ENCODE measurements at regions not wholly inside any gene's neighbourhood (a gene's known extent, or its start where the extent isn't known, plus 50 kb on each side); places are given as distances from the start of the nearest gene placed in this dataset.
"Not testable (repeated sequence)": the region's sequence is repeated elsewhere in the genome, so short reads cannot be mapped to it uniquely, and the experiment has no call there.

DNA sequence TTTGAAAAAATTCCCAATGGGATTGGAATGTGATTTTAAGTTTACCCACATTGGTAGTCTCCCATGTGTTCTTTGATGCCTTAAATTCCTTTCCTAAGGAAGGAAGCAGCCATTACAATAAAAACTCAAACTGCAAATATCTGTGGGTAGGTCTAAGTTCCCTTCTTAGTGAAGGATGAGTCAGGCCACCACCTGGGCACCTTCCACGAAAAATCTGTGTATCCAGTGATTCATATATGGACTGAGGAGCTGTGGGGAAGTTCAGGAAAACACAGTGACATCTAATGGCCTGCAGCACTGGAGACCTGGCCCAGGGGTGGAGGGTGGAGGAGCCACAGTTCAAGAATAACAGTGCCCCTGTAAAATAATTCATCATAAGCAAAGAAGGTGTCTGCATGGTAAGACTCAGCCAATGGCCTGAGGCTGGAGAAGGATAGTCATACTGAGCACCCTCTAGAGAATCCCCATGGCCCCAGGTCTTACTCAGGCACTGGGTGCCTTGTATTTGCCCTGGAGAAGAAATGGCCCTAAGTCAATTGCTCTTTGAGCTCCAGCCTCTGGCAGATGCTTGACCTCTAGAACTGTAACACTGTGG is 248.6 kb downstream of the SP3 start:
- H3K27me3 ChIP-seq (ENCODE audit: insufficient read depth, low read length) = peaks cover 32% of the 10 kb centered on the region
- no peak overlapping the region for H2AFZ ChIP-seq (ENCODE audit: low read length, unreplicated experiment)
- no peaks in the 10 kb centered on the region for H3K79me2 ChIP-seq (ENCODE audit: control insufficient read depth, insufficient read depth, low read length, unreplicated experiment)
- H3K4me1 ChIP-seq (ENCODE audit: control insufficient read depth, insufficient read depth, low read length, unreplicated experiment) = no peaks in the 10 kb centered on the region
- H3K27ac ChIP-seq (ENCODE audit: low read depth, low read length) = no peak overlapping the region
- no peak overlapping the region for H3K4me3 ChIP-seq (ENCODE audit: low read depth, low read length)
- no peaks in the 10 kb centered on the region for H3K36me3 ChIP-seq (ENCODE audit: insufficient read depth, low read length)

GRCh38 chr2:173719471-173719870 is 245.7 kb downstream of the SP3 start:
- H3K79me2 ChIP-seq (ENCODE audit: control insufficient read depth, insufficient read depth, low read length, unreplicated experiment) = no peaks in the 10 kb centered on the region
- no peak overlapping the region for H3K4me3 ChIP-seq (ENCODE audit: low read depth, low read length)
- no peak overlapping the region for H3K27ac ChIP-seq (ENCODE audit: low read depth, low read length)
- no peaks in the 10 kb centered on the region for H3K4me1 ChIP-seq (ENCODE audit: control insufficient read depth, insufficient read depth, low read length, unreplicated experiment)
- no peak overlapping the region for H2AFZ ChIP-seq (ENCODE audit: low read length, unreplicated experiment)
- peaks cover 46% of the 10 kb centered on the region for H3K27me3 ChIP-seq (ENCODE audit: insufficient read depth, low read length)
- H3K36me3 ChIP-seq (ENCODE audit: insufficient read depth, low read length) = no peaks in the 10 kb centered on the region

- Histone ChIP-seq H3K36me3 (ENCODE audit: insufficient read depth, low read length) (no peaks in the 10 kb centered on the region), H3K4me3 (ENCODE audit: low read depth, low read length) (no peak overlapping the region)
These were observed 244.9 kb downstream of the SP3 start for GRCh38 chr2:173720306-173720705.

DNA sequence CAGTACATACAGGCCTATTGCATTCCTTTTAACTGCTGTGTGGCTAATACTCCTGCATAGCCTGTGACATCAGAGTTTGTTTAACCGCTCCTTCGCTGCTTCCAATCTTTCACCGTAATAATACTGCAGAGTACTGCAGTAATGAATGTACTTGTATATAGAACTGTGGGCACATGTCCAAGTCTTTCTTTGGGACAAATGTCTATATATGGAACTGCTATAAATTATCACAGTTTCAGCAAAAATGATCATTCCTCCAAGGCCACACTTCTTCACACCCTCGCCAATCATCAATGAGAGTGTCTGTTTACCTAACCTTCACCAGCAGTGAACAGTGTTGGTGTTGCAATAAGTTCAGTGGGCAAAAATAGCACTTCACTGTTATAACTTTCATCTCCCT is 230.4 kb downstream of the SP3 start:
- H3K79me2 ChIP-seq (ENCODE audit: control insufficient read depth, insufficient read depth, low read length, unreplicated experiment) = no peaks in the 10 kb centered on the region
- no peaks in the 10 kb centered on the region for H3K36me3 ChIP-seq (ENCODE audit: insufficient read depth, low read length)
- no peak overlapping the region for H3K4me3 ChIP-seq (ENCODE audit: low read depth, low read length)
- H3K27ac ChIP-seq (ENCODE audit: low read depth, low read length) = no peak overlapping the region
- H3K27me3 ChIP-seq (ENCODE audit: insufficient read depth, low read length) = peaks cover 8% of the 10 kb centered on the region; the same call in 1 of the 2 replicates
- no peak overlapping the region for H2AFZ ChIP-seq (ENCODE audit: low read length, unreplicated experiment)
- H3K4me1 ChIP-seq (ENCODE audit: control insufficient read depth, insufficient read depth, low read length, unreplicated experiment) = no peaks in the 10 kb centered on the region

More at GRCh38 chr2:173720306-173720705, 244.9 kb downstream of the SP3 start:
- no peak overlapping the region for H2AFZ ChIP-seq (ENCODE audit: low read length, unreplicated experiment)
- H3K4me1 ChIP-seq (ENCODE audit: control insufficient read depth, insufficient read depth, low read length, unreplicated experiment) = no peaks in the 10 kb centered on the region
- peaks cover 43% of the 10 kb centered on the region for H3K27me3 ChIP-seq (ENCODE audit: insufficient read depth, low read length)
- no peak overlapping the region for H3K27ac ChIP-seq (ENCODE audit: low read depth, low read length)
- no peaks in the 10 kb centered on the region for H3K79me2 ChIP-seq (ENCODE audit: control insufficient read depth, insufficient read depth, low read length, unreplicated experiment)

- not testable (repeated sequence) for H2AFZ ChIP-seq (ENCODE audit: low read length, unreplicated experiment); H3K36me3 ChIP-seq (ENCODE audit: insufficient read depth, low read length); H3K27ac ChIP-seq (ENCODE audit: low read depth, low read length); H3K27me3 ChIP-seq (ENCODE audit: insufficient read depth, low read length); H3K4me1 ChIP-seq (ENCODE audit: control insufficient read depth, insufficient read depth, low read length, unreplicated experiment); H3K79me2 ChIP-seq (ENCODE audit: control insufficient read depth, insufficient read depth, low read length, unreplicated experiment); H3K4me3 ChIP-seq (ENCODE audit: low read depth, low read length)
These were observed 227.1 kb downstream of the SP3 start for GRCh38 chr2:173737954-173738575.

DNA sequence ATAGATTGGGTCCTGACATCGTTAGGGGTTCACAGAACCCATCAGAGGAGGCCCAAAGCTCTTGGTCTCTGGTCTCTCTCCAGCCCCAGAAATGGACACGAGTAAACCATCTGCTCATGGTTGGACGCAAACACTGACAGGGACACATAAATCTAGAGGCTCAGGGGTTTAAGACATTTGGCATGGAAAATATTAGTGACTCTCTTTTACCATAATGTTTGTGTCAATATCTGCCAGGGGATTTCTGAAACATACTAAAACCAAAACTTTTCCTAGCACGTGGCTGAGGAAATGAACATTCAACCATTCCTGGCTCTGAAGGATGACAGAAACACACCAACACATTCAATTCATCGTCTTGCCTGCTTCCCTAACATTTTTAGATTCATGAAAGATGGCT is 226.2 kb downstream of the SP3 start:
- H3K36me3 ChIP-seq (ENCODE audit: insufficient read depth, low read length) = no peaks in the 10 kb centered on the region
- no peaks in the 10 kb centered on the region for H3K4me1 ChIP-seq (ENCODE audit: control insufficient read depth, insufficient read depth, low read length, unreplicated experiment)
- no peak overlapping the region for H3K4me3 ChIP-seq (ENCODE audit: low read depth, low read length)
- peaks cover 12% of the 10 kb centered on the region; the same call in 1 of the 2 replicates for H3K27me3 ChIP-seq (ENCODE audit: insufficient read depth, low read length)
- no peaks in the 10 kb centered on the region for H3K79me2 ChIP-seq (ENCODE audit: control insufficient read depth, insufficient read depth, low read length, unreplicated experiment)
- no peak overlapping the region for H3K27ac ChIP-seq (ENCODE audit: low read depth, low read length)
- H2AFZ ChIP-seq (ENCODE audit: low read length, unreplicated experiment) = no peak overlapping the region

- Histone ChIP-seq H3K4me3 (ENCODE audit: low read depth, low read length) (no peak overlapping the region), H3K27ac (ENCODE audit: low read depth, low read length) (no peak overlapping the region), H2AFZ (ENCODE audit: low read length, unreplicated experiment) (no peak overlapping the region), H3K4me1 (ENCODE audit: control insufficient read depth, insufficient read depth, low read length, unreplicated experiment) (no peaks in the 10 kb centered on the region), H3K36me3 (ENCODE audit: insufficient read depth, low read length) (no peaks in the 10 kb centered on the region), H3K27me3 (ENCODE audit: insufficient read depth, low read length) (peaks cover 15% of the 10 kb centered on the region; the same call in 1 of the 2 replicates), H3K79me2 (ENCODE audit: control insufficient read depth, insufficient read depth, low read length, unreplicated experiment) (no peaks in the 10 kb centered on the region)
These were observed 224.5 kb downstream of the SP3 start for GRCh38 chr2:173740639-173741038.

DNA sequence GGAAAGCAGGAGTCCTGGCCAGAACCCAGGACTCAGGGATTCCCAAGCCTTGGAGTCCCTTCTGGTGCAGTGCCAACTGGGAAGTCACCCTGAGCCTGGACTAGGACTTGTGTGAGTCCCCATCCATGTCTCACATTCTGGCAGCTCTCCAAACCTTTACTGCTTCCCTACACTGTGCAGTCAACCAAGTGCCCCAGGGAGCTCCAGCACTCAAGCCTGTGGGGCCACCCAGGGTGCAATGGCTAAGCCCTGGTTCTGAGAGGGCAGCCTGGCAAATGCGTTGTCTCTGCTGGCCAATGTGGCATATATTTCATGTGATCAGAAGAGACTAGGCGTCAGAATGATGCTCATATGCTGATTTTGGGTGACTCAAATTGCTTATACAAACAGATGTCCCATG is 223.4 kb downstream of the SP3 start:
- no peaks in the 10 kb centered on the region for H3K36me3 ChIP-seq (ENCODE audit: insufficient read depth, low read length)
- no peaks in the 10 kb centered on the region for H3K79me2 ChIP-seq (ENCODE audit: control insufficient read depth, insufficient read depth, low read length, unreplicated experiment)
- no peak overlapping the region for H2AFZ ChIP-seq (ENCODE audit: low read length, unreplicated experiment)
- no peaks in the 10 kb centered on the region for H3K4me1 ChIP-seq (ENCODE audit: control insufficient read depth, insufficient read depth, low read length, unreplicated experiment)
- H3K27ac ChIP-seq (ENCODE audit: low read depth, low read length) = no peak overlapping the region
- peaks cover 15% of the 10 kb centered on the region; the same call in 1 of the 2 replicates for H3K27me3 ChIP-seq (ENCODE audit: insufficient read depth, low read length)
- H3K4me3 ChIP-seq (ENCODE audit: low read depth, low read length) = no peak overlapping the region

GRCh38 chr2:173747035-173747434 is 218.1 kb downstream of the SP3 start:
- H3K27ac ChIP-seq (ENCODE audit: low read depth, low read length) = no peak overlapping the region
- H3K4me1 ChIP-seq (ENCODE audit: control insufficient read depth, insufficient read depth, low read length, unreplicated experiment) = no peaks in the 10 kb centered on the region
- H3K27me3 ChIP-seq (ENCODE audit: insufficient read depth, low read length) = peaks cover 7% of the 10 kb centered on the region; the same call in 1 of the 2 replicates
- no peaks in the 10 kb centered on the region for H3K79me2 ChIP-seq (ENCODE audit: control insufficient read depth, insufficient read depth, low read length, unreplicated experiment)
- no peaks in the 10 kb centered on the region for H3K36me3 ChIP-seq (ENCODE audit: insufficient read depth, low read length)
- H3K4me3 ChIP-seq (ENCODE audit: low read depth, low read length) = no peak overlapping the region
- no peak overlapping the region for H2AFZ ChIP-seq (ENCODE audit: low read length, unreplicated experiment)

DNA sequence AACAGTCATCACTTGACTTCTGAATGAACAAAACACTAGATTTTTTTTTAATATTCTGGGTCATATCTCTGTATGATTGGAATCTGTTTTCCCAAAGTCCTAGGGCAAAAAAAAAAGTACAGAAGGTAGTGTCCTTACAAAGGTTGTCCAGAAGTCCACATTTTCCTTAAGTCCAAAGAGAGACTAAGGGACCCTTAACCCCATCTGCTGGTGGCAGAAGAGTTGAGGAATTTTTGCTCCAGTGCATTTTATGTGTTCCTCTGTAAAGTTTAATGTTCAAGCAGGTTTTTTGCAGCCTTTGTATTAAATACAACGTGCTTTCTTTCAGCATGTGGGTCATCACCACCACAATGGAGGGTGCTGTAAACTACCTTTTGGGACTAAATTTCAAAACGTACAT is 215.9 kb downstream of the SP3 start:
- Histone ChIP-seq H3K4me3 (ENCODE audit: low read depth, low read length) (no peak overlapping the region), H3K4me1 (ENCODE audit: control insufficient read depth, insufficient read depth, low read length, unreplicated experiment) (no peaks in the 10 kb centered on the region), H3K27me3 (ENCODE audit: insufficient read depth, low read length) (no peaks in the 10 kb centered on the region), H3K79me2 (ENCODE audit: control insufficient read depth, insufficient read depth, low read length, unreplicated experiment) (no peaks in the 10 kb centered on the region), H3K27ac (ENCODE audit: low read depth, low read length) (no peak overlapping the region), H2AFZ (ENCODE audit: low read length, unreplicated experiment) (no peak overlapping the region), H3K36me3 (ENCODE audit: insufficient read depth, low read length) (no peaks in the 10 kb centered on the region)

DNA sequence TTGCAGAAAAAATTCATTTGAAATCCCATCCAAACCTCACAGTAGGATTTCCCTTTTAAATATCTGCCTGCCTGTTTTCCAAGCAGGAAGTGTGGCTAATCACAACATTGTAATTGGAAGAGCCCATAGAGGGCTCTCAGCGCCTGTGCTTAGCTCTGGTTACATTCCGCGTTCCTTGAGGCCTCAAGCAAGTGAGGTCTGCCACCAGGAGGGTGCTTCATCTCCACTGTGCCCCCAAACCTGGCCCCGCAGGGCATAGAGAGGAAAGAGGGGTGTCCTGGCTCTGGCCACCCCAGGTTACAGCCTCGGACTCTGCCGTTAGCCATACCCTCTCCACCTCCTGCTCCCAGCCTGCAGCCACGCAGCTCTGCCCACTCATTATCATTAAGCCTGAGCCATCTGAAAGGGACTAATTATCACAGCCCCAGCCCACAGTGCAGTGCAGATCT is 214.8 kb downstream of the SP3 start:
- Histone ChIP-seq H3K79me2 (ENCODE audit: control insufficient read depth, insufficient read depth, low read length, unreplicated experiment) (no peaks in the 10 kb centered on the region), H3K4me3 (ENCODE audit: low read depth, low read length) (no peak overlapping the region), H3K4me1 (ENCODE audit: control insufficient read depth, insufficient read depth, low read length, unreplicated experiment) (no peaks in the 10 kb centered on the region), H3K27ac (ENCODE audit: low read depth, low read length) (no peak overlapping the region), H3K36me3 (ENCODE audit: insufficient read depth, low read length) (no peaks in the 10 kb centered on the region), H2AFZ (ENCODE audit: low read length, unreplicated experiment) (peak overlapping the region; percentile 75), H3K27me3 (ENCODE audit: insufficient read depth, low read length) (no peaks in the 10 kb centered on the region)
